GM12878 (cell line): ENCODE measurements at regions not wholly inside any gene's neighbourhood (a gene's known extent, or its start where the extent isn't known, plus 50 kb on each side); places are given as distances from the start of the nearest gene placed in this dataset.

Experiments used
- BHLHE40 ChIP-seq, 2 experiments: fragments of 450-650 bp in 1 of 2; IDR thresholded peaks; 2 replicates each; pipeline ENCODE4 v1.6.1; 2011 to 2017; ENCODE audit warnings: low read depth in 2 of 2, borderline replicate concordance in 1 of 2, improper control_type of control experiment in 1 of 2, low read length in 1 of 2, mild to moderate bottlenecking in 1 of 2
- NR2C1 ChIP-seq: fragments of 450-650 bp; IDR thresholded peaks from 2 replicates; pipeline ENCODE4 v1.6.1; 2017; ENCODE audit warnings: antibody characterized with exemption, mild to moderate bottlenecking, moderate library complexity
- RAD21 ChIP-seq: IDR thresholded peaks from 2 replicates; pipeline ENCODE4 v1.6.1; 2011; ENCODE audit warnings: mild to moderate bottlenecking, low read depth, low read length, moderate library complexity; ENCODE audit not compliant: insufficient read depth
- SUZ12 ChIP-seq: fragments of 200-600 bp; sonication (generic); IDR thresholded peaks from one replicate; pipeline ENCODE4 v1.6.1; 2018; ENCODE audit warnings: antibody characterized with exemption, mild to moderate bottlenecking; ENCODE audit not compliant: unreplicated experiment
- ZNF207 ChIP-seq: fragments of 450-650 bp; IDR thresholded peaks from 2 replicates; pipeline ENCODE4 v1.6.1; 2014; ENCODE audit warnings: antibody characterized with exemption, mild to moderate bottlenecking, borderline replicate concordance
- TF ChIP-seq, protein P1 (sequence below): fragments of 450-650 bp; formaldehyde crosslinking; IDR thresholded peaks from 2 replicates; pipeline ENCODE4 v1.5.0; 2022; ENCODE audit warnings: mild to moderate bottlenecking, missing genetic modification characterization
- TF ChIP-seq, protein P2 (sequence below): fragments of 450-650 bp; formaldehyde crosslinking; IDR thresholded peaks from 2 replicates; pipeline ENCODE4 v1.4.0; 2022; ENCODE audit warnings: mild to moderate bottlenecking, moderate library complexity

DNA sequence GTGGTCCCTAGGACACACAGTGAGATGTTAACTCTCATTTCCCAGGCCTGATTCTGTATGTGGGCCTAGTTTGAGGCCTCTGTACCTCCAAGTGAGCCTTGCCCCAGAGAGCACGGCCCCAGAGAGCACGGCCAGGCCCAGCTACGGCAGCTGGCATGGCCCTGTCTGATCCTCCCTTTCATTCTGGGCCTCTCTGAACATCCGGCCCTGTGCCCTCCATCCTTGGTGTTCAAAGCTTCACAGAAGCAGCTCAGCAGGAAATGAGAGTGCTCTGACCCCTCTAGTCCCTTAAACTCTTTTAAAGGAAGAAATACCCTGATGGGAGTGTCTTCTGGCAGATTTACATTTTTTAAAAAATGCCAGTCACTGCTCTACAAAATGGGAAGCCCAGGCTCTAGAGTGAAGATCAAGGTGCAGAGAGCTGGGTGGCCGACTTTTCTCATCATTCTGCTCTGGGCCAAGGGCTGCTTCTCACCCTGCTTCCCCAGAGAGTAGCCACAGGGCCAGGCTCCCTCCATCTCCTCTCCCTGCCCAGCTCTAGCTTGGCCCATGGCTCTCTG lies 171.9 kb downstream of the RPS24 start (continued):
- TF ChIP-seq, protein P1, sequence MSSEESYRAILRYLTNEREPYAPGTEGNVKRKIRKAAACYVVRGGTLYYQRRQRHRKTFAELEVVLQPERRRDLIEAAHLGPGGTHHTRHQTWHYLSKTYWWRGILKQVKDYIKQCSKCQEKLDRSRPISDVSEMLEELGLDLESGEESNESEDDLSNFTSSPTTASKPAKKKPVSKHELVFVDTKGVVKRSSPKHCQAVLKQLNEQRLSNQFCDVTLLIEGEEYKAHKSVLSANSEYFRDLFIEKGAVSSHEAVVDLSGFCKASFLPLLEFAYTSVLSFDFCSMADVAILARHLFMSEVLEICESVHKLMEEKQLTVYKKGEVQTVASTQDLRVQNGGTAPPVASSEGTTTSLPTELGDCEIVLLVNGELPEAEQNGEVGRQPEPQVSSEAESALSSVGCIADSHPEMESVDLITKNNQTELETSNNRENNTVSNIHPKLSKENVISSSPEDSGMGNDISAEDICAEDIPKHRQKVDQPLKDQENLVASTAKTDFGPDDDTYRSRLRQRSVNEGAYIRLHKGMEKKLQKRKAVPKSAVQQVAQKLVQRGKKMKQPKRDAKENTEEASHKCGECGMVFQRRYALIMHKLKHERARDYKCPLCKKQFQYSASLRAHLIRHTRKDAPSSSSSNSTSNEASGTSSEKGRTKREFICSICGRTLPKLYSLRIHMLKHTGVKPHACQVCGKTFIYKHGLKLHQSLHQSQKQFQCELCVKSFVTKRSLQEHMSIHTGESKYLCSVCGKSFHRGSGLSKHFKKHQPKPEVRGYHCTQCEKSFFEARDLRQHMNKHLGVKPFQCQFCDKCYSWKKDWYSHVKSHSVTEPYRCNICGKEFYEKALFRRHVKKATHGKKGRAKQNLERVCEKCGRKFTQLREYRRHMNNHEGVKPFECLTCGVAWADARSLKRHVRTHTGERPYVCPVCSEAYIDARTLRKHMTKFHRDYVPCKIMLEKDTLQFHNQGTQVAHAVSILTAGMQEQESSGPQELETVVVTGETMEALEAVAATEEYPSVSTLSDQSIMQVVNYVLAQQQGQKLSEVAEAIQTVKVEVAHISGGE, result no peak
- TF ChIP-seq SUZ12 (no peak), RAD21 (no peak), ZNF207 (no peak), NR2C1 (no peak), BHLHE40 (IDR thresholded peaks at IDR 0.05; ENCODE audit: borderline replicate concordance in 1 of 2, low read depth in 2 of 2, low read length in 1 of 2) (no peak)
- TF ChIP-seq, protein P2, sequence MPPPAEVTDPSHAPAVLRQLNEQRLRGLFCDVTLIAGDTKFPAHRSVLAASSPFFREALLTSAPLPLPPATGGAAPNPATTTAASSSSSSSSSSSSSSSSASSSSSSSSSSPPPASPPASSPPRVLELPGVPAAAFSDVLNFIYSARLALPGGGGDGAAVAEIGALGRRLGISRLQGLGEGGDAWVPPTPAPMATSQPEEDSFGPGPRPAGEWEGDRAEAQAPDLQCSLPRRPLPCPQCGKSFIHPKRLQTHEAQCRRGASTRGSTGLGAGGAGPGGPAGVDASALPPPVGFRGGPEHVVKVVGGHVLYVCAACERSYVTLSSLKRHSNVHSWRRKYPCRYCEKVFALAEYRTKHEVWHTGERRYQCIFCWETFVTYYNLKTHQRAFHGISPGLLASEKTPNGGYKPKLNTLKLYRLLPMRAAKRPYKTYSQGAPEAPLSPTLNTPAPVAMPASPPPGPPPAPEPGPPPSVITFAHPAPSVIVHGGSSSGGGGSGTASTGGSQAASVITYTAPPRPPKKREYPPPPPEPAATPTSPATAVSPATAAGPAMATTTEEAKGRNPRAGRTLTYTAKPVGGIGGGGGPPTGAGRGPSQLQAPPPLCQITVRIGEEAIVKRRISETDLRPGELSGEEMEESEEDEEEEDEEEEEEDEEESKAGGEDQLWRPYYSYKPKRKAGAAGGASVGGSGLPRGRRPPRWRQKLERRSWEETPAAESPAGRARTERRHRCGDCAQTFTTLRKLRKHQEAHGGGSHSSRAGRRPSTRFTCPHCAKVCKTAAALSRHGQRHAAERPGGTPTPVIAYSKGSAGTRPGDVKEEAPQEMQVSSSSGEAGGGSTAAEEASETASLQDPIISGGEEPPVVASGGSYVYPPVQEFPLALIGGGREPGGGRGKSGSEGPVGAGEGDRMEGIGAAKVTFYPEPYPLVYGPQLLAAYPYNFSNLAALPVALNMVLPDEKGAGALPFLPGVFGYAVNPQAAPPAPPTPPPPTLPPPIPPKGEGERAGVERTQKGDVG (CRISPR knock-in tag), result no peak
- TF ChIP-seq, all 136 proteins: peak for 0
